ENCODE measurements at regions not wholly inside any gene's neighbourhood (a gene's known extent, or its start where the extent isn't known, plus 50 kb on each side); places are given as distances from the start of the nearest gene placed in this dataset.

GRCh38 chr1:68974447-68974846, 477.6 kb upstream of the DEPDC1 start:
- no CpG with 5 or more reads among the region's 5 CpGs for WGBS (ENCODE audit: insufficient coverage, insufficient read length)
- H3K4me1 ChIP-seq (ENCODE audit: control insufficient read depth, insufficient read depth, low read length) = peaks cover 1% of the 10 kb centered on the region; the same call in 1 of the 2 replicates
- DNase-seq (ENCODE audit: low read depth, low spot score) = no peak
- no peak overlapping the region for H3K27ac ChIP-seq (ENCODE audit: low read length)
- H3K9me3 ChIP-seq (ENCODE audit: control insufficient read depth, insufficient read depth, low read length) = no peaks in the 10 kb centered on the region
- no peaks in the 10 kb centered on the region for H3K27me3 ChIP-seq (ENCODE audit: control insufficient read depth, insufficient read depth, low read length)
- no peak overlapping the region for H3K4me3 ChIP-seq (ENCODE audit: low read length)
- H3K36me3 ChIP-seq (ENCODE audit: control insufficient read depth, insufficient read depth, low read length) = no peaks in the 10 kb centered on the region

GRCh38 chr1:68975212-68975933, 478.5 kb upstream of the DEPDC1 start:
- no peaks in the 10 kb centered on the region for H3K27me3 ChIP-seq (ENCODE audit: control insufficient read depth, insufficient read depth, low read length)
- no peak overlapping the region for H3K27ac ChIP-seq (ENCODE audit: low read length)
- H3K36me3 ChIP-seq (ENCODE audit: control insufficient read depth, insufficient read depth, low read length) = no peaks in the 10 kb centered on the region
- WGBS (ENCODE audit: insufficient coverage, insufficient read length) = no CpG with 5 or more reads among the region's 4 CpGs
- no peak overlapping the region for H3K4me3 ChIP-seq (ENCODE audit: low read length)
- H3K4me1 ChIP-seq (ENCODE audit: control insufficient read depth, insufficient read depth, low read length) = peaks cover 1% of the 10 kb centered on the region; the same call in 1 of the 2 replicates
- DNase-seq (ENCODE audit: low read depth, low spot score) = peak; percentile 41
- H3K9me3 ChIP-seq (ENCODE audit: control insufficient read depth, insufficient read depth, low read length) = no peaks in the 10 kb centered on the region

GRCh38 chr1:68976916-68977610, 480.2 kb upstream of the DEPDC1 start:
- no CpG with 5 or more reads among the region's 4 CpGs for WGBS (ENCODE audit: insufficient coverage, insufficient read length)
- H3K4me1 ChIP-seq (ENCODE audit: control insufficient read depth, insufficient read depth, low read length) = peaks cover 1% of the 10 kb centered on the region; the same call in 1 of the 2 replicates
- peak; percentile 39 for DNase-seq (ENCODE audit: low read depth, low spot score)
- no peaks in the 10 kb centered on the region for H3K27me3 ChIP-seq (ENCODE audit: control insufficient read depth, insufficient read depth, low read length)
- H3K36me3 ChIP-seq (ENCODE audit: control insufficient read depth, insufficient read depth, low read length) = no peaks in the 10 kb centered on the region
- no peaks in the 10 kb centered on the region for H3K9me3 ChIP-seq (ENCODE audit: control insufficient read depth, insufficient read depth, low read length)
- H3K4me3 ChIP-seq (ENCODE audit: low read length) = no peak overlapping the region
- H3K27ac ChIP-seq (ENCODE audit: low read length) = no peak overlapping the region

GRCh38 chr1:68979891-68980290, 483.0 kb upstream of the DEPDC1 start:
- no CpG with 5 or more reads among the region's 1 CpG for WGBS (ENCODE audit: insufficient coverage, insufficient read length)
- peaks cover 1% of the 10 kb centered on the region; the same call in 1 of the 2 replicates for H3K4me1 ChIP-seq (ENCODE audit: control insufficient read depth, insufficient read depth, low read length)
- no peaks in the 10 kb centered on the region for H3K27me3 ChIP-seq (ENCODE audit: control insufficient read depth, insufficient read depth, low read length)
- no peak overlapping the region for H3K27ac ChIP-seq (ENCODE audit: low read length)
- DNase-seq (ENCODE audit: low read depth, low spot score) = no peak
- no peak overlapping the region for H3K4me3 ChIP-seq (ENCODE audit: low read length)
- no peaks in the 10 kb centered on the region for H3K36me3 ChIP-seq (ENCODE audit: control insufficient read depth, insufficient read depth, low read length)
- H3K9me3 ChIP-seq (ENCODE audit: control insufficient read depth, insufficient read depth, low read length) = no peaks in the 10 kb centered on the region

GRCh38 chr1:68984289-68984688, 487.4 kb upstream of the DEPDC1 start:
- Histone ChIP-seq H3K9me3 (ENCODE audit: control insufficient read depth, insufficient read depth, low read length) (no peaks in the 10 kb centered on the region), H3K4me1 (ENCODE audit: control insufficient read depth, insufficient read depth, low read length) (no peaks in the 10 kb centered on the region), H3K27me3 (ENCODE audit: control insufficient read depth, insufficient read depth, low read length) (no peaks in the 10 kb centered on the region), H3K4me3 (ENCODE audit: low read length) (no peak overlapping the region), H3K27ac (ENCODE audit: low read length) (no peak overlapping the region), H3K36me3 (ENCODE audit: control insufficient read depth, insufficient read depth, low read length) (no peaks in the 10 kb centered on the region)
- WGBS (ENCODE audit: insufficient coverage, insufficient read length) = no CpG with 5 or more reads among the region's 2 CpGs
- DNase-seq (ENCODE audit: low read depth, low spot score) = no peak

GRCh38 chr1:68994096-68994495, 497.2 kb upstream of the DEPDC1 start:
- no peaks in the 10 kb centered on the region for H3K4me1 ChIP-seq (ENCODE audit: control insufficient read depth, insufficient read depth, low read length)
- no peaks in the 10 kb centered on the region for H3K36me3 ChIP-seq (ENCODE audit: control insufficient read depth, insufficient read depth, low read length)
- H3K27me3 ChIP-seq (ENCODE audit: control insufficient read depth, insufficient read depth, low read length) = no peaks in the 10 kb centered on the region
- no peaks in the 10 kb centered on the region for H3K9me3 ChIP-seq (ENCODE audit: control insufficient read depth, insufficient read depth, low read length)
- WGBS (ENCODE audit: insufficient coverage, insufficient read length) = no CpG with 5 or more reads among the region's 4 CpGs
- H3K27ac ChIP-seq (ENCODE audit: low read length) = no peak overlapping the region
- H3K4me3 ChIP-seq (ENCODE audit: low read length) = no peak overlapping the region
- no peak for DNase-seq (ENCODE audit: low read depth, low spot score)

GRCh38 chr1:69016468-69016867, 519.6 kb upstream of the DEPDC1 start:
- Histone ChIP-seq H3K27ac (ENCODE audit: low read length) (no peak overlapping the region), H3K4me3 (ENCODE audit: low read length) (no peak overlapping the region)
- no peak for DNase-seq (ENCODE audit: low read depth, low spot score)

GRCh38 chr1:69029649-69030048, 532.8 kb upstream of the DEPDC1 start:
- Histone ChIP-seq H3K9me3 (ENCODE audit: control insufficient read depth, insufficient read depth, low read length) (no peaks in the 10 kb centered on the region), H3K4me1 (ENCODE audit: control insufficient read depth, insufficient read depth, low read length) (no peaks in the 10 kb centered on the region), H3K4me3 (ENCODE audit: low read length) (no peak overlapping the region), H3K27ac (ENCODE audit: low read length) (no peak overlapping the region), H3K36me3 (ENCODE audit: control insufficient read depth, insufficient read depth, low read length) (no peaks in the 10 kb centered on the region), H3K27me3 (ENCODE audit: control insufficient read depth, insufficient read depth, low read length) (no peaks in the 10 kb centered on the region)
- no CpG with 5 or more reads among the region's 3 CpGs for WGBS (ENCODE audit: insufficient coverage, insufficient read length)
- DNase-seq (ENCODE audit: low read depth, low spot score) = no peak

More at GRCh38 chr1:69016468-69016867, 519.6 kb upstream of the DEPDC1 start:
- H3K4me1 ChIP-seq (ENCODE audit: control insufficient read depth, insufficient read depth, low read length) = no peaks in the 10 kb centered on the region
- no peaks in the 10 kb centered on the region for H3K36me3 ChIP-seq (ENCODE audit: control insufficient read depth, insufficient read depth, low read length)
- no peaks in the 10 kb centered on the region for H3K9me3 ChIP-seq (ENCODE audit: control insufficient read depth, insufficient read depth, low read length)
- H3K27me3 ChIP-seq (ENCODE audit: control insufficient read depth, insufficient read depth, low read length) = no peaks in the 10 kb centered on the region

- no peak overlapping the region for H3K4me3 ChIP-seq (ENCODE audit: low read length)
- no peaks in the 10 kb centered on the region for H3K27me3 ChIP-seq (ENCODE audit: control insufficient read depth, insufficient read depth, low read length)
- no peak overlapping the region for H3K27ac ChIP-seq (ENCODE audit: low read length)
- no peak for DNase-seq (ENCODE audit: low read depth, low spot score)
- H3K4me1 ChIP-seq (ENCODE audit: control insufficient read depth, insufficient read depth, low read length) = no peaks in the 10 kb centered on the region
- no peaks in the 10 kb centered on the region for H3K36me3 ChIP-seq (ENCODE audit: control insufficient read depth, insufficient read depth, low read length)
- H3K9me3 ChIP-seq (ENCODE audit: control insufficient read depth, insufficient read depth, low read length) = no peaks in the 10 kb centered on the region
Measured at GRCh38 chr1:69038379-69038778, 529.3 kb upstream of the LRRC7 start.

- no peak overlapping the region for H3K4me3 ChIP-seq (ENCODE audit: low read length)
- H3K27me3 ChIP-seq (ENCODE audit: control insufficient read depth, insufficient read depth, low read length) = no peaks in the 10 kb centered on the region
- H3K9me3 ChIP-seq (ENCODE audit: control insufficient read depth, insufficient read depth, low read length) = no peaks in the 10 kb centered on the region; the same call in 1 of the 2 replicates
- DNase-seq (ENCODE audit: low read depth, low spot score) = no peak
- H3K4me1 ChIP-seq (ENCODE audit: control insufficient read depth, insufficient read depth, low read length) = no peaks in the 10 kb centered on the region
- no peak overlapping the region for H3K27ac ChIP-seq (ENCODE audit: low read length)
- WGBS (ENCODE audit: insufficient coverage, insufficient read length) = no CpG with 5 or more reads among the region's 1 CpG
- no peaks in the 10 kb centered on the region for H3K36me3 ChIP-seq (ENCODE audit: control insufficient read depth, insufficient read depth, low read length)
Measured at GRCh38 chr1:69045572-69045971, 522.1 kb upstream of the LRRC7 start.

GRCh38 chr1:69055194-69055593, 512.5 kb upstream of the LRRC7 start:
- no CpG with 5 or more reads among the region's 2 CpGs for WGBS (ENCODE audit: insufficient coverage, insufficient read length)

More at GRCh38 chr1:69055194-69055593, 512.5 kb upstream of the LRRC7 start:
- H3K27me3 ChIP-seq (ENCODE audit: control insufficient read depth, insufficient read depth, low read length) = no peaks in the 10 kb centered on the region
- H3K27ac ChIP-seq (ENCODE audit: low read length) = no peak overlapping the region
- no peaks in the 10 kb centered on the region for H3K36me3 ChIP-seq (ENCODE audit: control insufficient read depth, insufficient read depth, low read length)
- no peak for DNase-seq (ENCODE audit: low read depth, low spot score)
- no peaks in the 10 kb centered on the region for H3K4me1 ChIP-seq (ENCODE audit: control insufficient read depth, insufficient read depth, low read length)
- no peaks in the 10 kb centered on the region for H3K9me3 ChIP-seq (ENCODE audit: control insufficient read depth, insufficient read depth, low read length)
- H3K4me3 ChIP-seq (ENCODE audit: low read length) = no peak overlapping the region

Measured in iPS DF 6.9 (cell line).